Stimulated activated CD8-positive, alpha-beta memory T cell treated with anti-CD3 and anti-CD28 coated beads, Interleukin-7, amount 100 ng/mL, for 1 hour (primary cell): ENCODE measurements at regions not wholly inside any gene's neighbourhood (a gene's known extent, or its start where the extent isn't known, plus 50 kb on each side); places are given as distances from the start of the nearest gene placed in this dataset.
"Not testable (repeated sequence)": the region's sequence is repeated elsewhere in the genome, so short reads cannot be mapped to it uniquely, and the experiment has no call there.

Source experiments
- DNase-seq, 2 donors: peaks; one replicate each; pipeline ENCODE4 v3.0.0-alpha.2; 2020; ENCODE audit warnings: low read depth in 2 of 2

DNA sequence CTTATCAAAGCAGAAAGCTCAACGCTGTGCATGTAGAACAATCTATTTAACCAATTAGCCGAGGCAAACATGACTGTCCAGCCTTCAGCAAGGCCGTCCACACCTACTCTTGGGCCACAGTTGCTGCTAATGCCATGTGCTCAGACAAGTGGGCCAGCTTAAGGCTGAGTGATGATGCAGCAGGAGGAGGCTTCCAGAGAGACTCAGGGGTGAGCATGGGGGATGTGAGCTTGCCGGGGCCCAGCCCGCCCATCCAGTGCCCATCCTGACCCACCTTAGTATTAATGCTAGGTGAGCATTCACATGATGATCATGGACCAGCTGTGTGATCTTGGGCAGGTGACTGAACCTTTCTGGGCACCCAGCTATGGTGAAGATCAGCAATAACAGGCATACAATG is 150.1 kb downstream of the TPRA1 start:
- no peak for DNase-seq

DNA sequence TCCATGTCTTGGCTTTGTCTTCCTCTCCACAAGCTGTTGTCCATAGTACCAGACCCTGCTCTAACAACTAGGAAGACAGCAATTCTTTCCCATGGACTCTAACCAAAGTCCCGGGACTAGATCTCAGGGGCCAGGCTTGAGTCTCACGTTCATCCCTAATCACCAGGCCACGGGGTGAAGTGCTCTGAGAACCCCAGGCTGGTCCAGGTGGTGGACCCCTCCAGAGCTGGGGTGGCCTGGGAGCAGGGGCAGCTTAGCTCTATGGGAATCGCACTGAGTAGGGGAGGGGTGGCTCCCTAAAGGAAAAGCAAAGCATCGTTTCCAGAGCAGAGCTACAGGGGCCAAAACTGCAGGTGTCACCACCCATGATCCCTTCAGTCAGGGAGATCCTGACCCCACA is 150.9 kb downstream of the TPRA1 start:
- no peak for DNase-seq

DNA sequence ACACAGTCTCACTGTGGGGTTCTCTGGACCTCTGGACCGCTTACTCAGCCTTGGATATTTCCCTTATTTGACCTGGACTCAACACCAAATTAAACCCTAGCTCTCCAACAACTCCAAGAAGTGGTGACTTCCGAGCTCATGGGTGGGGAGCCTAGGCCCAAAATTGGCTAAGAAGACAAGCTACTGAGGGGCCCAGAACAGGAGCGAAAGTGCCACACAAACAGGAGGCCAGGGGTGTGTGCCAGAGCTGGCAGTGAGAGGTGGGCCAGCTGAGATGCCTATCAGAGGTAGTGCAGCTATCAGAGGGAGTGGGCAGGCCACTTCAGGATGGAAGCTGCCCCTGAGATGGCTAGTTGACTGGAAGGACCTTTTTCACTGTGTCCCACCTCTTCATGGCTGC is 151.1 kb upstream of the PRR20G start:
- DNase-seq, result no peak

DNA sequence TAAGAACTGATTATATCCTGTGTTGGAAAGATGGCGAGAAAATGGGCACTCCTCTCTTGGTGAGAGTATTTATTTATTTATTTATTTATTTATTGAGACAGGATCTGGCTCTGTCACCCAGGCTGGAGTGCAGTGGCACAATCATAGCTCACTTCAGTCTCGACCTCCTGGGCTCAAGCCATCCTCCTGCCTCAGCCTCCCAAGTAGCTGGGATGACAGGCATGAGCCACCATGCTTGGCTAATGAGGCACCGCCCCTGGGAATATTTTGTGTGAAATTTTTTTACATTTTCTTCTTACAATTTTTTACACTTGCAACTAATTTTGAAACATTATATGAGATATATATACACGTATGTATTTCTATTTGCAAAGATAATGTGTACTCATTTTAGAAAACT is 150.5 kb upstream of the PRR20G start:
- no peak for DNase-seq

DNA sequence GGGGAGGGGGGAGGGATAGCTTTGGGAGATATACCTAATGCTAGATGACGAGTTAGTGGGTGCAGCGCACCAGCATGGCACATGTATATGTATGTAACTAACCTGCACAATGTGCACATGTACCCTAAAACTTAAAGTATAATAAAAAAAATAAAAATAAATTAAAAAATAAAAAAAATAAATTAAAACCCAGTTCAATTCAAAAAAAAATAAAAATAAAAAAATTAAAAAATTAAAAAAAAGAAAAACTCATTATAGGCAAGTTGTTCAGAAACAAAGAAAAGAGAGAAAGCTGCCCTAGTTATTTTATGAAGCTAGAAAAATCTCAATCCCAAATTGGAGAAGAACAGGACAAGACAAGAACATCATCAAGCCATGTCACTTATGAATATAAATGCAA is 147.5 kb upstream of the PRR20G start:
- not testable (repeated sequence) for DNase-seq

DNA sequence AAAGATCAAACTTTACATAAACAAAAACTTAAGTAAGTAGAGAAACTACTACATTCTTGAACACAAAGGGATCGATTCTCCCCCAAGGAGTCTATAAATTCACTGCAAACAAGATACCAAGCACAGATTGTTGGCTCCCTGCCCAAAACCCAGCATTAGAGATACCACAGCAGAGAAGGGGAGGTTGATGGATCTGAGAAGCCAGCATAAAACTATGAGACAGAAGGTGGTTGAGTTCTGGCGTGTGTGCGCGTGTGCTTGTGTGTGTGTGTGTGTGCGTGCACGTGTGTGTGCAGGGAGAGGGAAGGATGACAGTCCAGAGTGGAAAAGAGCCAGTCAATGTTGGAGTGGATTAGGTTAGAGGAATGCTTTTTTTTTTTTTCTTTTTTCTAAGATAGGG is 143.2 kb upstream of the PRR20G start:
- no peak for DNase-seq

DNA sequence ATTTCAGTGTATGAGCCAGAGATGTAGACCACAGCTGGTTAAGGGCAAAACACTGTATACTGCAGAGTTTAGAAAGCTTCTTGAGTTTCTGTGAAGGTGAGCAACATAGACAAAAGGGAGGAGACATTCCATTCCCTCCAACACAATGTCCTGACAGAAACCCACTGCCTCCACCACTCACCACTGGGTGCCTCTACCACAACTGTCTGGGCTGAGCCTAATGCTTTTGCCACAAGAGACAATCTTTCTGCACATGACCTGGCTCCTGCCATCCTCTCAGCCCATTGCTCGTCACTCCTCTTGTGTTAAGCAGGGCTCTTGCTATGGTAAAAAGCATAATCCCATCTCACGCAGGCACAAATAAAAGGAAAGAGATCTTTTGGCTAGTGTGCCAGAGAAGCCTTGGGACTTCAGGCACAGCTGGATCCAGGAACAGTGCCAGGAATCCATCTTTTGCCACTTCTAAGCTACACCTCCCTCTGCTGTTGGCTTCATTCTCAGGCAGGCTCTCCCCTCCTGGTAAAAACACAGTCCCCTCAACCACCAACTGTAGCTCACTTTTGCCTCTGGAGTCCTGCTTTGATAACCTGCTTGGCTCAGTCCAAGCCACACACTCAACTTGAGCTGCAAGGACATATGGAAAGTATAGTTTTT is 140.6 kb upstream of the PRR20G start:
- no peak for DNase-seq

DNA sequence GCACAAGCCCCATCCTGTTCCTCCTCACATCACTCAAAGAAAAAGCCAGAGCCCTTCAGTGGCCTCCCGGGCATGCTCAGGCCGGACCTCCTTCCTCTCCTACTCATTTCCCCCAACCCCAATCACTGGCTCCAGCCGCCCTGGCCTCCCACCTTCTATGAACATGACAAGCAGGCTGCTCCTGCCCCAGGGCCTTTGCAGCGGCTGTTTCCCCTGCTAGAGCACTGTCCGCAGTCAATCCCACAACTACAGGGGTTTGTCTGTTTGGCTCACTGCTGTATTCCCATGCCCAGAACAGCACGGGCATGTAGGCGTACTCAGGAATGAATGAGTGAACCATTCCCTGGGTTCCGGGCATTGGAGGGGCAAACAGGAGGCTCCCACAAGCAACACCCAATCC is 139.8 kb upstream of the PRR20G start:
- no peak for DNase-seq

DNA sequence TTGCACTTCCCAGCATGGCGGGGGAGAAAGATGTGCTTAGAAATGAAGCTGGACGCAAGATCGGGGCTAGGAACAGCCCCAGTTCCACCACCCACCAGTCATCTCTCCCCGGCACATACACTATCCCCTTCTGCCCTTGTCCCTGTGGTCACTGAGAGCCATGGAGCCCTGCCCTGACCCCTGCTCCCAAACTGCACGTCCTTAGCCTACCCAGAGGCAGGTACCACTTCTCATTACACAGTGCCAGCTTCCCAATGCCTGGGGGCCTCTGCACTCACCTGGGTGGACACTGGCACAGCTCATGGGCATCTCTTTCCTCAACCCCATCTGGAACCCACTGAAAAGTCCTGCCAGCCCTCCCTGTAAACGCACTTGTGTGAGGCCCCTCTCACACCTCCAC is 139.3 kb upstream of the PRR20G start:
- no peak for DNase-seq

DNA sequence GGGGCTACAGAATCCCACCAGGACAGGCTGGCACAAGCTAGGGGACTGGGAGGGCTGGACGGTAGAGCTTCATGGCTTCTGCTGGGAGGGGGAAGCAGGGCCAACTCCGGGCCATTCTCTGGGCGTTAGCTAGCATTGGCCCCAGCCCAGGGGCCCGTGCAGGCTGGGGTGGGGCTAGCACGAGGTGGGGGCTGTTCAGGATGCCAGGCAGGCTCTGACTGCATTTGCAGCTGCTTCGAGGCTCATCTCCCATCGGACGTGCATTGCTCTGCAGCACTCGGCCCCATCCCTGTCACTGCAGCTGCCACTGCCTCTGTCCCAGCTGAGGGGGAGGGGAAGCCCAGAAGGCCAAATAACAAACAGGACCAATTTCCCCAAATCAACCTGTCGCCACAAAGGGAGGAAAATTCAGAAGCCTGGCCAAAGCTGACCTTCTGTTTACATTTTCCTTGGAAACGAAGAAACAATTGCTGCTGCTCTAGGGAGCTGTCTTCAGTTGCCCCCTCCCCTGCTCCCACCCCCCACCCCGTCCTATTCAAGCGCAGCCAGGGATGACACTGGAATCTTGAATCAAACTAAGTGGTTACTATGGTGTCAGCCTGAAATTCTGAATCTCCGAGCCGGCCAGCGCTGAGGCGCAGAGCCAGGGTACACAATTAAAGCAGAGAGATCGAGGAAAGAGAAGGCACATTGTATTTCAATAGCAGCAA is 138.8 kb upstream of the PRR20G start:
- no peak for DNase-seq

DNA sequence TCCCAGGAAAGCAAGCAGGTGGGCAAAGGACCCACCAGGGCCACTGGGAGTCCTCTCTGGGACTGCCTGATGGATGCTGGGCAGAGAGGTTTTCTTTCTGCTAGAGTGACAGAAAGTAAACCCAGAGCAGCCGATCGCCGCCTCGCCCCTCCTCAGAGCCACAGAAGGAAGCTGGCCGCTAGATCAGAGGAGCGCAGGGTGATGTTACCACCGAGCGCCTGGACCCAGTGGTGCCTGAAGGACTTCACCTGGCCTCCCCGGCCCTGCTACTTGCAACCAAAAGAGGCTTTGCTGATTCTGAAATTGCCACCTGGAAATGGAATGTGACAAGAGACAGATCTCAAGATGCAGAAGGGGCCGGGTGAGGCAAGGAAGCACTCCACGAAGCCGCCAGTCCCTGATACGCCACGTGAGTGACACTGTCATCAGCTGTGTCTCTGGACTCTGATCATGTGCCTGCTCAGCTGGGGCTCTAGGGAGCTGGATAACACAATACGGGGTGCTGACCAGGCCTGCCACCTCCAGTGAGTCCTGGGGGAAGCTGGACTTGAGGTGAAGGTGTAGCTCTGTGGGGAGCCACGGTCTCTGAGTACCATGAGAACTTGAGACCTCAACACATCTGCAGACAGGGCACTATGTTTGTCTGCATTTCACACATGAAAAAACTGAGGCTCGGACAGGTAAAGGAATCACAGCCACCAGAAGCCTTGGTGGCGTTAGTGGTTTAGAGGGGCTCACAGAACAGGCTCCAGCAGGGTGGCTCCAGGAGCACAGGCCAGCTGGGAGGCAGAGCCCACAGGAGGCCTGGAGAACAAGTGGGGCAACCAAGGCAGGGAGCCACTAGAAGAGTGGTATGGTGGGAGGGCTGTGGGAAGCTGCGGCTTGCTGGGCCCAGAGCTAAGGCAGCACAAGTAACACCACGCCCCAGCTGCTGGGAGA is 137.9 kb upstream of the PRR20G start:
- no peak for DNase-seq

DNA sequence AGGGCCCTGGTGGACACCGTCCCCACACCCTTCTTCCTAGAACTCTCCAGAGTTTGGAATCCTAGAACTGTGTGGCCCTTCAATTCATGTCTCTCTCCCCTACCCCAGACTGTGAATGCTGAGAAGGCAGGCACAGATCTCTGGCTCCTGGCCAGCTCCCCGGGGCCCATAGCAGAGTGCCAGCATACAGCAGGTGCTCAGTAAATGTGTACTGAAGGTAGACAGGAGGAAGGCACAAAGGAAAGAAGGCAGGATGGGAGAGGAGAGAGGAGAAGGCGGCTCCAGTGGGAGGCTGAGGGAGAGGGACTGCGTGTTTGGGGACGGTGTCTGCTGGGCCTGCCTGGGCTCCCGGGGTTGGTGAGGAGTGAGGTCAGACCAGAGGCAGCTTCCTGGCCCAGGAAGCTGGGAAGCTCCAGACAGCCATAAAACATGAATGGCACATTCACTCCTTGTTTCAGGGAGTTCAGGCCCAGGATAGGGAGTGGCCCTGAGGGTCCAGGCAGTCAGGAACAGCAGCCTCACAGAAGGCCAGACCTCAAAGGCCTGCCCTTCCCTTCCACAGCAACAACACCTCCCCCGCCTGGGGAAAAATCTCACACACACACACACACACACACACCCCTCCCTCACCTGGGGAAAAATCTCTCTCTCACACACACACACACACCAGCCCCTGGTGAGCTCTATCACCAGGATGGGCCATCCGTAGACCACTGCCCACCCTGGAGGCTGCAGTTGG is 137.1 kb upstream of the PRR20G start:
- DNase-seq, result no peak

DNA sequence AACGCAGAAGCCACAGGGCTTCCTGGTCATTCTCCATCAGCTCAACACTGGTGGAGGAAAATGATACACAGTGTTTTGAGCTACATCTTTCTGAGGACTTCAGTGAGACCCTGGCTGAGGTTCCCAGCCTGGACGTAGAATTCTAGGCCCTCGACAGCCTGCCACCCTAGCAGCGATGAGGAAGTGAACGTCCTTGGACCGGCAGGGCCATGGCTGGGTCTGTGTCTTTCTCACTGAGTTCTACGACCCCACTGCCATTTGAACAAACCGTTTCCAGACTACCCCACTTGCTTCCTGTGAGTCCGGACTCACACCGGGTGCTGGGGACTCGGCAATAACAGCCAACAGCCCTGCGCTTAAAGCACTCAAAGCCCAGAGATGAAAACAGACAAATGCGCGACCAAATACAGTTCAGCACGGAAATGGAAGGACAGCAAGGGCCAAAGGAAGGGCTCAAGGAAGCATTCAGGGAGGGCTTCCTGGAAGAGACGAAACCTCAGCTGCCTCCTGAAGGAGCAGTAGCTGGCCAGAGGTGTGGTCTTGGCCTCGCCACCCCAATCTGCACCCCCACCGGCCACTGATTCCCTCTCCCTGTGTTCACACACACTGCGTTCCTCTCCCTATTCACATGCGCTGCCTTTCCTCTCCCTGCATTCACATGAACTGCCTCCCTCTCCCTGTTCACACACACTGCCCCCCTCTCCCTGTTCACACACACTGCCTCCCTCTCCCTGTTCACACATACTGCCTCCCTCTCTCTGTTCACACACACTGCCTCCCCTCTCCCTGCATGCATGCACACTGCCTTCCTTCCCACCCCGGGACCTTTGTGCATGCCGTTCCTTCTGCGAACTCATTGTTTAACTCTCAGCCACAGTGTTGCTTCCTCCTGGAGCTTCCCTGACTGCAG is 136.3 kb upstream of the PRR20G start:
- DNase-seq, result no peak

DNA sequence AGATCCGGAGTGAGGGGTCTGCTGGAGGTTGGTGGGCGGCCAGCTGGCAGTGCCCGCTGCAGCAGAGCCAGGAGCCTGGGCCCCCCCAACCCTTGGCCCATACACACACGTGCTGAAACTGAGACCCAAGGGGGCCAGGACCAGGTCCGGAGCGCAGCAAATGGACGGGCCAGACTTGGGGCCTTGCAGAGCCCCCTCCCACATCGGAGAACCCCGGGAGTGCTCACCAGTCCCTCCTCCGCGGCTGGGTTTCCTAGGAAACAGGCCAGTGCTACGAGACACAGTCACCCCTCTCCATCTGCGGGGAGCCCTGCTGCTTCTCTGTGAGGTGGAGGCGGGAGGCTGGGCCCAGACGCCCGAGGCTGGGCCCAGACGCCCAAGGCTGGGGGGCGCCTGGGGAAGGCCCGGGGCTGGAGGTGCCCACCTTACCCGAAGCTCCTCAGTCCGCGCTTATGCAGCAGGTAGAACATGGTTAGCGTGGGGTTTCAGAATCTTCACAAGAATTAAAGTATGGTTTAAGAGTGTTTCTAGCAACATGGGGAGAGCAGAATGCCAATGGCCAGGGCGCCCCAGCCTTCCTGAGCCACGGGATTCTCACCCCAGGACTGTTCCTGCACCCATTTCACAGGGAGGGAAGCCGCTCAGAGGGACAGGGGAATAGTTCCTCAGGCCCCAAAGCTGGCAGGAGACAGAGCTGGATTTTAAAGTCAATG is 135.0 kb upstream of the PRR20G start:
- DNase-seq, result no peak

DNA sequence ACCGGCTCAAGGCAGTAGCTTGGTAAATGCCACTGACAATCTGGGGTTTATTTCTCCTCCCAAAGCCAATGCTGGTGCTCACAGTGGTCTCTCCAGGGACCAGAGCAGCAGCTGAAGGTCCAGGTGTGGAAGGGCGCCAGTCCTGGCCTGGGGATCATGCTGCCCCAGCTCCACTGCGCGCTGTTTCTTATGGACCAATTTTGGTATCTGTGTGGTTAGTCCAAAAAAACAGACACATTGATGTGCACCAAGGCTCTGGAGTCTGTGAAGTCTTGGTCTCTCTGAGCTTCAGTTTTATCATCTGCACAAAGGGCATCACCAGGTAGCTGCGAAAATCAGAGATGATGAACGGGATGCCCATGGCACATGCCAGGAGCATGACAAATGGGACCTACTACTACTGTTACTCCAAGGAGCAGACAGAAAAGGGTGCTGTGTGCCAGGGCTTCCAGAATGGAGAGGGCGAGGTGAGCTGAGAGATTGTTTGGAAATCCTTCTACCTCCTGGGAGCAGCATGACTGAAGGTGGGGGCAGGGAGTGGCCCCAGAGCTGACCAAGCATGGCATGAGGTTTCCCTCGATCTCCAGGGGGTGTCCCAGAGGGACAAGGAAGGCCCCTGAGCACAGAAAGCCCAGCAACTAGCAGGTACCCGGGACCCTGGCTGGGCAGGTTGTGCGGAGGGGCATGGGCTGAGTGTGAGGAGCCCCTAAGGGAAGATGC is 134.3 kb upstream of the PRR20G start:
- DNase-seq, result no peak

DNA sequence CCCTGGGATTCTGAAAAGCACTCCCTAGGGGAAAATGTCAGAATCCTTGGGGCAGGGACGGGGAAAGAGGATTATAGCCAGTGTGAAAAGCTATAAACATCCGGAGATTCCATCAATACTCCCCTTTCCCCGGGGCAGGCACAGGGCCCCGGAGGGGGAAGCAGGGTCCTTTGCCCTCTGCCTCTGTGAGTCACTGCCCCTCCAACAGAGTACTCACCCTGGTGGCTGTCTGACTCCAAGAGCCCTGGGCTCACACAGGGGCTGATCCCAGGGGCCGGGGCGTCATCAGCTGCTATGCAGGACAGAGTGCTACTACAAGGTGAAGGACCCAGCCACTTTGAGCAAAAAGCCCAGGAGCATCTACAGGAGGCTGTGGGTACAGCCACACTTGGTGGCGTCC is 133.0 kb upstream of the PRR20G start:
- no peak for DNase-seq

DNA sequence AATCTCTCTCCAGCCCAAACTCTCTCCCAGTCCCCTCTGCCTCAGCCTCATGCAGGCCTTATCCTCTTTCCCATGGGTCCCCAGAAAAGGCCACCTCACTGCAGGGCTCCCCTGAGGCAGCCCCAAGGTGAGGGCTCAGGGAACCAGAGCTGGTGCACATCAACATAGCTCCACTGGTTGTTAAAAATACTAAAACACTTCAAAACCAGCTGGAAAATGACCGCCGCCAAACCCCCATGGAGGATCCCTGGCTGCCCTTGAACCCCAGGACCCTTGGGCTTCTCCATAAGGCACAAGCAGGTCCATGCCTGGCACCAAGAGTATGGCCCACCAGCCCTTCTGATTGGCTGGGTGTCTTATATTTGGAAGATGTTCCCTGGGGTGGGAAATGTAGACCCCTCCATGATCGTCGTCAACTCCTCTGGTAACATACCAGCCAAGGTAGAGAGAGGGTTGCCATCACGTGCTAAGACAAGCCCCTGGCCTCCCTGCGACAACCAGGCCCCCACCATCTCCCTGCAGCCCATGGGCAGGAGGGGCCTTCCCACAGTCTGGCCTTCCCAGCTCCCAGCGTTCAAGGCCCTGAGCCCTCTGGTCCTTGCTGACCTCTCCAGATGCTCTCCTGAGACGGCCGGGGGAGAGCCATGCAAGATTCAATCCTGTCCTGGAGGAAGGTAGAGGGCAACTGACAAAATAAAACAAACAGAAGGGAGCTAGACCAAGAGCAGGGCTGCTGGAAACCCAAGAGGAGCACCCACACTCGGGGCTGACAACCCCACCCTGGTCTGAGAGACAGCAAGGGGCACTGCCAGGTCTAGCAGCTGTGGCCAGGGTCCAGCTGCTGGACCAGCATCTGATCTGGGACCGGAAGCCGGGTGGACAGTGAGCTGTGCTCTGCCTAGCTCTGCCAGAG is 132.1 kb upstream of the PRR20G start:
- DNase-seq, result no peak

DNA sequence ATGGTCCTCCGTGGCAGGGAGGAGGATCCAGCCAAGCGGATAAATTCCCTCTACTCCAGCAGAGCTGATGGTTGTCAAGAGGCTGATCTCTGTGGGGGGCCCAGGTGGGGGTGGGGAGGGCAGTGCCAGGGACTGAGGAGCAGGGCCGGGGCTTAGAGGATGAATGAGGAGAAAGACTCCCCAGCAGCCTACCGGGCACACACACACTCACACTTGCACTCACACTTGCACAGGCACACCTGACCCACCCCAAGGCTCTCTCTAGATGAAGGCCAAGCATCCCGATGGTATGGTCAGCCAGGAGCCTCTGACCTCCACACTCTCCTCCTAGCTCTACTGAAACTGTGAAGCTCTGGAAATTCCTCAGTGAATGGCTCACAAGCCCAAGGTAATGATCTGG is 131.3 kb upstream of the PRR20G start:
- DNase-seq, result no peak
